SK-N-SH (cell line): ENCODE measurements at regions not wholly inside any gene's neighbourhood (a gene's known extent, or its start where the extent isn't known, plus 50 kb on each side); places are given as distances from the start of the nearest gene placed in this dataset.

Experiments
- CTCF ChIP-seq: fragments of 200-600 bp; sonication (generic); IDR thresholded peaks from 2 replicates; pipeline ENCODE4 v1.6.1; 2017; ENCODE audit warnings: antibody characterized with exemption, mild to moderate bottlenecking, moderate library complexity
- EP300 ChIP-seq, 2 experiments: IDR thresholded peaks; 2 replicates each; pipeline versions ENCODE4 v1.4.0 to v1.6.1; 2012; ENCODE audit warnings: borderline replicate concordance in 1 of 2, low read depth in 1 of 2, low read length in 1 of 2
- EZH2phosphoT487 ChIP-seq: fragments of 200-600 bp; sonication (generic); IDR thresholded peaks from 2 replicates; pipeline ENCODE4 v1.6.1; 2017; ENCODE audit warnings: low read depth, mixed run types, mild to moderate bottlenecking, antibody characterized with exemption, moderate library complexity, borderline replicate concordance
- GABPA ChIP-seq: IDR thresholded peaks from 2 replicates; pipeline ENCODE4 v1.4.0; 2012; ENCODE audit warnings: low read depth, mild to moderate bottlenecking
- MXI1 ChIP-seq: IDR thresholded peaks from 2 replicates; pipeline ENCODE4 v1.6.1; 2012; ENCODE audit warnings: mild to moderate bottlenecking, low read depth, low read length, improper control_type of control experiment
- POLR2AphosphoS5 ChIP-seq: IDR thresholded peaks from 2 replicates; pipeline ENCODE4 v1.6.1; 2012; ENCODE audit warnings: low read depth, low read length
- RCOR1 ChIP-seq: fragments of 150-350 bp; IDR thresholded peaks from 2 replicates; pipeline ENCODE4 v1.6.1; 2017; ENCODE audit warnings: antibody characterized with exemption, low read length
- REST ChIP-seq: IDR thresholded peaks from 2 replicates; pipeline ENCODE4 v1.6.1; 2012; ENCODE audit warnings: mild to moderate bottlenecking, low read depth, low read length, moderate library complexity
- YY1 ChIP-seq: IDR thresholded peaks from 2 replicates; pipeline ENCODE4 v1.4.0; 2012; ENCODE audit warnings: low read depth, mild to moderate bottlenecking
- TF ChIP-seq, protein P1 (sequence below): fragments of 150-350 bp; IDR thresholded peaks from 2 replicates; pipeline ENCODE4 v1.6.1; 2017; ENCODE audit warnings: antibody characterized with exemption, low read length, low read depth, borderline replicate concordance

- TF ChIP-seq, protein P1, sequence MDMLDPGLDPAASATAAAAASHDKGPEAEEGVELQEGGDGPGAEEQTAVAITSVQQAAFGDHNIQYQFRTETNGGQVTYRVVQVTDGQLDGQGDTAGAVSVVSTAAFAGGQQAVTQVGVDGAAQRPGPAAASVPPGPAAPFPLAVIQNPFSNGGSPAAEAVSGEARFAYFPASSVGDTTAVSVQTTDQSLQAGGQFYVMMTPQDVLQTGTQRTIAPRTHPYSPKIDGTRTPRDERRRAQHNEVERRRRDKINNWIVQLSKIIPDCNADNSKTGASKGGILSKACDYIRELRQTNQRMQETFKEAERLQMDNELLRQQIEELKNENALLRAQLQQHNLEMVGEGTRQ: no peak
- TF ChIP-seq CTCF (no peak), EP300 (IDR thresholded peaks at IDR 0.05; ENCODE audit: borderline replicate concordance in 1 of 2, low read depth in 1 of 2, low read length in 1 of 2) (no peak), MXI1 (no peak), YY1 (no peak), GABPA (no peak), REST (no peak), RCOR1 (no peak), EZH2phosphoT487 (no peak), POLR2AphosphoS5 (no peak)
These were observed 187.0 kb upstream of the ADCY2 start for GRCh38 chr5:7208938-7209337.
